BLaER1 treated with 17β-estradiol and CSF1 and Interleukin-3, amounts not matched to agents 10 nM and 100 nM (cell line): ENCODE measurements at regions not wholly inside any gene's neighbourhood (a gene's known extent, or its start where the extent isn't known, plus 50 kb on each side); places are given as distances from the start of the nearest gene placed in this dataset.

Experiments
- H3K27ac ChIP-seq, 11 experiments: shearing (Covaris generic); formaldehyde crosslinking; 2 replicates each; pipeline ENCODE4 v1.8.1; 2022
- H3K27me3 ChIP-seq, 11 experiments: shearing (Covaris generic); formaldehyde crosslinking; 2 replicates each; pipeline ENCODE4 v1.8.1; 2022
- H3K36me3 ChIP-seq, 11 experiments: shearing (Covaris generic); formaldehyde crosslinking; 2 replicates each; pipeline ENCODE4 v1.8.1; 2022
- H3K4me1 ChIP-seq, 10 experiments: shearing (Covaris generic); formaldehyde crosslinking; 2 replicates each; pipeline ENCODE4 v1.8.1; 2022
- H3K4me2 ChIP-seq, 11 experiments: shearing (Covaris generic); formaldehyde crosslinking; 2 replicates each; pipeline ENCODE4 v1.8.1; 2022
- H3K4me3 ChIP-seq, 10 experiments: shearing (Covaris generic); formaldehyde crosslinking; 2 replicates each; pipeline ENCODE4 v1.8.1; 2022
- H3K9ac ChIP-seq, 11 experiments: shearing (Covaris generic); formaldehyde crosslinking; 2 replicates each; pipeline ENCODE4 v1.8.1; 2022
- H3K9me3 ChIP-seq, 11 experiments: shearing (Covaris generic); formaldehyde crosslinking; replicated peaks in 1 of 11; 2 replicates each; pipeline ENCODE4 v1.8.1; 2022
- H4K20me1 ChIP-seq, 11 experiments: shearing (Covaris generic); formaldehyde crosslinking; 2 replicates each; pipeline ENCODE4 v1.8.1; 2022
- Cebpa-rat ChIP-seq, 11 experiments: shearing (Covaris generic); IDR thresholded peaks; 2 replicates each; pipeline ENCODE4 v1.8.1; 2022

DNA sequence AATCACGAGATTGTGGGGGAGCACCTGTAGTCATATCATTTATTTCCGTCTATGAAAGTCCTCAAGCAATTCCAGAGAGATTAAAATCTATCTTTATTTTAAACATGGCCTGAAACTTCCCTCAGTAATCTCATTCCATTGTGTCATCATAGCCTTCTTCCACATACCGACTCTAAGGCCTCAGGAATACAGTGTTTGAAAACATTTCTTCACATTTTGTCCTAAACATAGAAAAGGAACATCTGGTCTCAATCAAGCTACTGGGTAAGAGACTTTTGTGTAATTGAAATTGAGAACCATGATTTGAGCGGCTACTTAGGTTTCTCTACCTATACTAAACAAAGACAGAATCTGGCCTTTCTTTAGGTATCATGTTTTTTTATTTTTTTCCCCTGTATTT is 78.0 kb upstream of the ELMO1 start:
- no peak overlapping the region for H3K27ac ChIP-seq
- TF ChIP-seq Cebpa-rat (IDR thresholded peaks at IDR 0.05): no peak
- no peaks in the 10 kb centered on the region for H3K27me3 ChIP-seq
- no peak overlapping the region for H3K9ac ChIP-seq
- no peak overlapping the region for H3K4me3 ChIP-seq
- peaks cover 0 to 9% (median 6%) of the 10 kb centered on the region in 10 experiments; a peak in 3 of 20 replicates for H3K4me1 ChIP-seq
- H3K36me3 ChIP-seq: no peaks in the 10 kb centered on the region
- H3K4me2 ChIP-seq: no peak overlapping the region
- no peaks in the 10 kb centered on the region for H4K20me1 ChIP-seq
- H3K9me3 ChIP-seq: no peaks in the 10 kb centered on the region

DNA sequence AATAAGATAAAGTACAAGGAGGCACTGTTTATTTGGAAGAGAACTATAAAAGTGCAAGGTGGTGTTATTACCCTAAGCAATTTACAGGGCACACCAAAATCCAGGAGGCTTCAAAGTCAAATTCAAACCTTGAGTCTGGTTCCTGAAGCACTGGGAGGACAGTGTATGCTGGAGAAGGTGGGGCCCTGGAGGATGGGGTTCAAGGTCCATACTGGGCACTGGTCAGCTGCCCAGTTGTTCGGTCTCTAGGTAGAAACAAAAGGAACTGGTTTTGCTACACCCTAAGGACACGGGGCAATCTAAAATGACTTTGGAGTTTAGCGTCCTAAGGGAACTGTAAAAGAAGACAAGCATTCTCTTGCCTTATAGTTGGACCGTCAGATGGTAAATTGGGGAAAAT is 78.4 kb upstream of the ELMO1 start:
- H3K9ac ChIP-seq: no peak overlapping the region
- H3K27me3 ChIP-seq: no peaks in the 10 kb centered on the region
- H3K27ac ChIP-seq: no peak overlapping the region
- no peaks in the 10 kb centered on the region for H4K20me1 ChIP-seq
- no peaks in the 10 kb centered on the region for H3K9me3 ChIP-seq
- no peak overlapping the region for H3K4me3 ChIP-seq
- H3K36me3 ChIP-seq: no peaks in the 10 kb centered on the region
- no peak overlapping the region for H3K4me2 ChIP-seq
- TF ChIP-seq Cebpa-rat (IDR thresholded peaks at IDR 0.05): no peak
- H3K4me1 ChIP-seq: peaks cover 0 to 9% (median 6%) of the 10 kb centered on the region in 10 experiments; a peak in 3 of 20 replicates

DNA sequence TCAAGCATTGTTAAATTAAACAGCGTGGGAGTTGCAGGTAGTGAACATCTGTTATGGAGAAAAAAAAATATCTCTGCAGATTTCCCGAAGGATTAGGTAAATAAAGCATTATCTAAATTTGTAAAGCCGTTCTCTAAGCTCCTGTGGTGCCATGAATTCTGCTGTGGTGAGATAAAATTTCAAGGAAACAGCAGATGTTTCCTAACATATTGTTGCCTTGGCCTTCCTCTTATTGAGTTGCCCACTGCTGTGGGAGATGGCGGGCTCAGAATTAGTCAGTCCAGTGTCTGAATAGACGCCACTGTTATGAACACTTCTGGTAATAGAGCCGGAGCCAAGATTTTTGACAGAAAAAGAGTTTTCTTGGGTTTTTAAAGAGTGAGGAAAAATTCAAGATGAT is 82.6 kb upstream of the ELMO1 start:
- H3K9me3 ChIP-seq: no peaks in the 10 kb centered on the region; a peak in 1 of 22 replicates
- no peak for TF ChIP-seq Cebpa-rat (IDR thresholded peaks at IDR 0.05)

DNA sequence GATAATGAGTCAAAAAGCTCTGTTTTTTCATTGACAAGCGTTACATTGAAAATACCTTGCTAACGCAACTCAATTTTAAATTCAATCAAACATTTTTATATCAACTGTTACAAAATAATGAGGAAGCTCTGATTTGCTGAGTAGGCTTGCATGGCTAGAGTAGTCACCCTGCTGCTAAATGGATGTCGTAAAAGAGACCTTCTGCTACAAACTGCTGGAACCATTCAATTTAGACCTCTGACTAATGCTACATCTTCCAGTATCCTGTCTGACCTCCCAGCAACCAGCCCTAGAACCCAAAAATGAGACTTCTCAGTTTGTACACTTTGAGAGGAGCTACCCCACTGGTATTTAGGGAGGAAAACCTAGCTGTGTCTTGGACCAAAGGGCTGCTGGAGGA is 84.0 kb upstream of the ELMO1 start:
- no peaks in the 10 kb centered on the region; a peak in 1 of 22 replicates for H3K9me3 ChIP-seq
- H3K4me1 ChIP-seq: peaks cover 0 to 6% (median 0%) of the 10 kb centered on the region in 10 experiments; a peak in 1 of 20 replicates
- no peak for TF ChIP-seq Cebpa-rat (IDR thresholded peaks at IDR 0.05)
- H4K20me1 ChIP-seq: no peaks in the 10 kb centered on the region
- no peak overlapping the region for H3K9ac ChIP-seq
- H3K36me3 ChIP-seq: no peaks in the 10 kb centered on the region
- no peaks in the 10 kb centered on the region for H3K27me3 ChIP-seq
- H3K4me2 ChIP-seq: peak overlapping the region in 2 of 11 experiments; percentile 2 to 22; a peak in 1 of 22 replicates
- H3K27ac ChIP-seq: no peak overlapping the region
- no peak overlapping the region for H3K4me3 ChIP-seq

More for the DNA sequence above, 82.6 kb upstream of the ELMO1 start:
- no peaks in the 10 kb centered on the region for H3K36me3 ChIP-seq
- H4K20me1 ChIP-seq: no peaks in the 10 kb centered on the region
- no peaks in the 10 kb centered on the region for H3K27me3 ChIP-seq
- no peak overlapping the region for H3K27ac ChIP-seq
- H3K9ac ChIP-seq: no peak overlapping the region
- no peak overlapping the region for H3K4me2 ChIP-seq
- H3K4me3 ChIP-seq: no peak overlapping the region
- peaks cover 0 to 6% (median 0%) of the 10 kb centered on the region in 10 experiments; a peak in 1 of 20 replicates for H3K4me1 ChIP-seq

DNA sequence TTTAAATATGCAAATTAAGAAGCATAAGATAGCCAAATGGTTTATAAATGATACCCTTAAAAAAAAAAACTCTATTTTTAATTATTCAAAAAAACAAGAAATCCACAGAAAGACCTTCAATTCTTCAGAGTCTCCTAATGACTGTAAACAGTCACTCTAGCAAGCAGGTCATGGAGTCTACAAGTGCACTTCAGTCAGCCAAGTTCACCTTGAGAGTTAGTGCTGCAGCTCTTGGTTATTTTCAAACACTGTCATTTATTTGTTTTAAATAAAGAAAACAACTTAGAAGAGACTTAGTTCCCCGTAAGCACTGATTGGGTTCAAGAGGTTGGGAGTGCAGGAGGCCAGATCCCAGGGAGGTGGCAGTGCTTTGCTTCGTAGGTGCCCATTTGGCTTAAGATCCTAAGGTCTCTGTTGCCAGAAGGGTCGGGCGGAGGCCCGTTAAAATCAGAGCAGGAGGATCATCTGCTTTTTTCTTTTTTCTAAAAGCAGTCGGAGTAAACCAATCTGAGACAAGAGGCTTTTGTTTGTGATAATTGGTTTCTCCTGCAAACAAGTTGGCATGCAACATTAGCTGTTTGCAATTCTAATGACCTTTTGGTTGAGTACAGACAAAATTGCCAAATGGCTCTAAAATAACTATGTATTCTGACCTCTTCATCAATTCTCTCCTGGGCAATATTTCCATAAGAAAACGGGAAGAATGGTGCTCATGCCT is 86.4 kb upstream of the ELMO1 start:
- Histone ChIP-seq H3K9me3 (no peaks in the 10 kb centered on the region; a peak in 1 of 22 replicates), H3K27me3 (no peaks in the 10 kb centered on the region), H3K4me2 (no peak overlapping the region), H3K36me3 (no peaks in the 10 kb centered on the region), H4K20me1 (no peaks in the 10 kb centered on the region), H3K27ac (no peak overlapping the region), H3K4me1 (peaks cover 0 to 6% (median 0%) of the 10 kb centered on the region in 10 experiments; a peak in 1 of 20 replicates), H3K4me3 (no peak overlapping the region), H3K9ac (no peak overlapping the region)
- no peak for TF ChIP-seq Cebpa-rat (IDR thresholded peaks at IDR 0.05)

DNA sequence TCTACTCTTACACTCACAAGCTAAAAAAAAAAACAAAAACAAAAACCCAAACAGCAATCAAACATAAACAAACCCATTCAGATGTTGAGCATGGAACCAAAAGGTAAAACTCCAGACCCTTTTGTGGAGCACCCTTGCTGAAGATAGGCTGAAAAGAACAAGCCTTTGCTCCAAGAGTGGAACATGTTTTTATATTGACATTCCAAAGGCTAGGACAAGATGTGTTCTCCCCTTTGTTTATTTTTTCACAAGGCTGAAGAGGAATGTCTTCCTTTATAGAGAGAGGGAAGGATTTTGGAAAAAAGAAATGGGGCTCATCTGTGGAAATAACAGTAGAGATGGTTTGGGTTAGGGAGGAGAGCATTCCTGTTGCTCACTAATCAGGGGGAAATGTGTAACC is 87.2 kb upstream of the ELMO1 start:
- no peak overlapping the region for H3K4me3 ChIP-seq
- no peaks in the 10 kb centered on the region for H3K27me3 ChIP-seq
- no peak overlapping the region for H3K9ac ChIP-seq
- H3K9me3 ChIP-seq: no peaks in the 10 kb centered on the region; a peak in 1 of 22 replicates
- no peaks in the 10 kb centered on the region for H3K36me3 ChIP-seq
- no peaks in the 10 kb centered on the region for H4K20me1 ChIP-seq
- H3K4me1 ChIP-seq: peaks cover 0 to 6% (median 0%) of the 10 kb centered on the region in 10 experiments; a peak in 1 of 20 replicates
- H3K4me2 ChIP-seq: no peak overlapping the region
- no peak for TF ChIP-seq Cebpa-rat (IDR thresholded peaks at IDR 0.05)
- H3K27ac ChIP-seq: no peak overlapping the region

DNA sequence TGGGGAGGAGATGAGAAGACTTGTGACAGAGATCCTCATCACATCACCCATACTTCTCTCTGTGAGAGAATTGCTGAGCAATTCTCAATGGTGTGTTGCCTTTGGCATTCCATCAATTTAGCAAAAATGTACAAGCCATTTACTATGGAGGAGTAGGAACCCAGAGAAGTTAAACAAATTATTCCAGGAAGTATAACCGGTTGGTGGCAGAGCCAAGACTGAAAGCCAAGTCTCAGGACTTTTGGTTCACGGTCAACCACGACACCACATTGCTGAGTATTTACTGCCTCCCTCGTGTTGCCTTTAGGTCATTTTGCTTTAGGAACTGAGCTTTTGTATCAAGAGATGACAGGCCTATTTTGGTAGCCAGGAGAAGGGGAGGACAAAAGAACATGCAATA is 88.0 kb upstream of the ELMO1 start:
- no peak overlapping the region for H3K9ac ChIP-seq
- TF ChIP-seq Cebpa-rat (IDR thresholded peaks at IDR 0.05): no peak
- H3K27me3 ChIP-seq: no peaks in the 10 kb centered on the region
- no peak overlapping the region for H3K27ac ChIP-seq
- H3K36me3 ChIP-seq: no peaks in the 10 kb centered on the region
- H3K4me2 ChIP-seq: no peak overlapping the region
- H3K9me3 ChIP-seq: no peaks in the 10 kb centered on the region; a peak in 1 of 22 replicates
- H4K20me1 ChIP-seq: no peaks in the 10 kb centered on the region
- H3K4me1 ChIP-seq: peaks cover 0 to 6% (median 0%) of the 10 kb centered on the region in 10 experiments; a peak in 1 of 20 replicates
- no peak overlapping the region for H3K4me3 ChIP-seq

DNA sequence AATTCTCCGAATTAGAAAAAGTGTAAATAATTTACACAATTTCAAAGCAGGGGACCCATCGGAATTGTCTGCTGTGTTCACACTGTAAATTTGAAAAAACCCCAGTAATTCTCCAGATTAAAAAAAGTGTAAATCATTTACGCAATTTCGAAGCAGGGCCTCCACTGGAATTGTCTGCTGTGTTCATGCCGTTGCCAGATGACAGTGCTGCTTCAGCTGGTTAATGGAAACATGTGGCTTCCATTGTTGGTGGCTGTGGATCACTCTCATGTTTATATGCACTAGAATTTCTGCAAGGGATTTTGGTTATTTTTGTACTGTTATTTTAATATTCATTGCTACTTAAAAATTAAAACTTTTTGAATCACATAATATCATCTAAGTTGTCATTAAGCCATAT is 88.8 kb upstream of the ELMO1 start:
- no peaks in the 10 kb centered on the region for H4K20me1 ChIP-seq
- no peak overlapping the region for H3K4me2 ChIP-seq
- no peak overlapping the region for H3K4me3 ChIP-seq
- TF ChIP-seq Cebpa-rat (IDR thresholded peaks at IDR 0.05): no peak
- H3K9me3 ChIP-seq: no peaks in the 10 kb centered on the region; a peak in 1 of 22 replicates
- H3K36me3 ChIP-seq: no peaks in the 10 kb centered on the region
- H3K27me3 ChIP-seq: no peaks in the 10 kb centered on the region
- peaks cover 0 to 6% (median 0%) of the 10 kb centered on the region in 10 experiments; a peak in 1 of 20 replicates for H3K4me1 ChIP-seq
- no peak overlapping the region for H3K27ac ChIP-seq
- no peak overlapping the region for H3K9ac ChIP-seq

DNA sequence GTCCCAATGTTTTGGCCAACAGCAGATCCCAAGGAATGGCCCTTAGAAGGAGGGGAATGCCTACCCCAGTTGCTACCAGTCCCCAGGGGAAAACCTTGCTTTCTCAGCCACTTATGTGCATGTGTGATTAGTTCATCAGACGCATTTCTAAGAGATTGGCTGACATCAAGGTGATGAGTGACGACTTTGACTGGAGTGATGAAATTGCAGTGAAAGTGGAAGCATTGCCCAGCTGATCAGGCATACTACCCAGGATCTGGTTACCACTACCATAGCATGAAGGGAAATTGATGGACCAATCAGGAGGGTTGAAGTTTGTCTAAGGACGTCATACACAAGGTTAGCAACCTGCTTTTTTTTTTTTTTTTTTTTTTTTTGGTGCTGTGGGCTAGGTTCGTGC is 90.3 kb upstream of the ELMO1 start:
- H3K9ac ChIP-seq: no peak overlapping the region
- no peak for TF ChIP-seq Cebpa-rat (IDR thresholded peaks at IDR 0.05)
- 0 out of 22 replicates have a peak, but pooled peaks cover 0 to 4% (median 0%) of the 10 kb centered on the region in 11 experiments for H3K9me3 ChIP-seq
- H3K4me2 ChIP-seq: no peak overlapping the region
- no peak overlapping the region for H3K4me3 ChIP-seq
- no peaks in the 10 kb centered on the region for H4K20me1 ChIP-seq
- no peaks in the 10 kb centered on the region for H3K36me3 ChIP-seq
- no peak overlapping the region for H3K27ac ChIP-seq
- no peaks in the 10 kb centered on the region for H3K27me3 ChIP-seq
- no peaks in the 10 kb centered on the region for H3K4me1 ChIP-seq

DNA sequence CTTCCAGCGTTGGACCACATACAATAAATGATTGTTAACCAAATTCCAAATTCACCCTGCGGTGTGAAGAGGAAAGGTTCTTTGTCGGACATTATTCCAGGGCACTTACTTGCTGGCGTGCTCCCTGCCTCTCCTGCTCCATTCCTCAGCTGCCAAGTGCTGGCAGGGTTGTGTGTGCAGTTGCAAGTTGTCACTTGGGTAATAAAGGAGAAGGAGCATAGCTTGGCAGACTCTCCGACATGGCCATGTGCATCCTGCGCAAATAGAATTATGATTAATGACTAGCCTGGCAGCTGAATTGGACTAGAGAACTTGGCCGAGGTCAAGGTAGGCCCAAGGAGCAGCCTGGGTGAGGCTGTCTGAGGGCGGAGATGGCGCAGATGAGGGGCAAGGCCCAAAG is 92.3 kb upstream of the ELMO1 start:
- no peaks in the 10 kb centered on the region for H4K20me1 ChIP-seq
- no peaks in the 10 kb centered on the region for H3K27me3 ChIP-seq
- H3K9me3 ChIP-seq: 0 out of 22 replicates have a peak, but pooled peaks cover 0 to 4% (median 0%) of the 10 kb centered on the region in 11 experiments
- no peaks in the 10 kb centered on the region for H3K4me1 ChIP-seq
- no peak overlapping the region for H3K4me2 ChIP-seq
- no peak overlapping the region for H3K9ac ChIP-seq
- H3K27ac ChIP-seq: no peak overlapping the region
- TF ChIP-seq Cebpa-rat (IDR thresholded peaks at IDR 0.05): no peak
- H3K4me3 ChIP-seq: no peak overlapping the region
- H3K36me3 ChIP-seq: no peaks in the 10 kb centered on the region
